ENCODE measurements at regions not wholly inside any gene's neighbourhood (a gene's known extent, or its start where the extent isn't known, plus 50 kb on each side); places are given as distances from the start of the nearest gene placed in this dataset.

DNA sequence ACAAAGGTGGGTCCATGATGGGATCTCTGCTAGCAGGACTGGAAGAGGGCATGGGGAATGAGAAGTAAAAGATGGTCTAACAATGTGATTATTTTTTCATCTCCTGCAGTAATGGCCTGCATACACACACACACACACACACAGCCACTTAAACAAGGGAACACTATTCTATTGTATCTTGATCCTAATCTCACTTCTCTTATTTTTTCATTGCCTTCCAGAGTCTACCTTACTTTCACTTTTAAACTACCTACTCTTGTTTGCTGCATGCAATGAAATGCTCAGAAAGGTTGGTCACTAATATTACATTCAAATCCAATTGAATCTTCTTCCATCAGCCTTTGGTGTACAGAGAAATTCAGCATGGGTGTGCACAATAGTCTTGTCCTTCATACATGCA lies 853.8 kb downstream of the IGSF11 start:
- Histone ChIP-seq H3K4me1 (replicated peaks in 1 of 4; ENCODE audit: control insufficient read depth in 3 of 4, insufficient read depth in 4 of 4, low read length in 3 of 4) (no peaks in the 10 kb centered on the region), H3K27me3 (replicated peaks in 1 of 4; ENCODE audit: control insufficient read depth in 3 of 4, extremely low read depth in 1 of 4, insufficient read depth in 3 of 4, low read length in 3 of 4) (no peaks in the 10 kb centered on the region), H2BK20ac (ENCODE audit: low read length) (no peak overlapping the region), H3K36me3 (ENCODE audit: control insufficient read depth in 2 of 4, insufficient read depth in 4 of 4, low read length in 3 of 4) (no peaks in the 10 kb centered on the region), H4K20me1 (replicated peaks in 1 of 2; ENCODE audit: control insufficient read depth in 1 of 2, insufficient read depth in 2 of 2, low read length in 2 of 2) (no peaks in the 10 kb centered on the region), H3K23me2 (ENCODE audit: low read depth, low read length) (no peaks in the 10 kb centered on the region), H3K14ac (ENCODE audit: insufficient read length) (no peak overlapping the region), H2BK15ac (ENCODE audit: low read length) (no peak overlapping the region), H2BK120ac (replicated peaks; ENCODE audit: low read depth, low read length) (no peak overlapping the region), H3K23ac (ENCODE audit: insufficient read length) (no peak overlapping the region), H3K56ac (replicated peaks; ENCODE audit: insufficient read length, low read depth, low read length) (no peak overlapping the region), H3K27ac (ENCODE audit: low read depth, low read length) (no peak overlapping the region), H3K79me2 (ENCODE audit: control insufficient read depth in 1 of 2, insufficient read depth in 2 of 2, low read length in 2 of 2) (no peaks in the 10 kb centered on the region), H2BK12ac (ENCODE audit: low read depth, low read length) (no peak overlapping the region), H4K91ac (replicated peaks; ENCODE audit: insufficient read length, low read length) (no peak overlapping the region), H3K9me3 (ENCODE audit: insufficient read depth in 2 of 2, low read depth in 1 of 2, low read length in 1 of 2) (no peaks in the 10 kb centered on the region), H2AFZ (ENCODE audit: low read length) (no peak overlapping the region), H3K79me1 (ENCODE audit: low read depth, low read length) (no peaks in the 10 kb centered on the region), H4K5ac (ENCODE audit: insufficient read length, low read depth, low read length) (no peak overlapping the region), H3K9ac (replicated peaks in 1 of 4; ENCODE audit: extremely low read depth in 1 of 4, low read depth in 3 of 4, low read length in 3 of 4) (no peak overlapping the region), H4K8ac (ENCODE audit: extremely low read depth, insufficient read depth, low read length) (no peak overlapping the region), H3K18ac (ENCODE audit: extremely low read depth, low read length) (no peak overlapping the region), H3K4me2 (ENCODE audit: insufficient read depth in 1 of 2, low read depth in 2 of 2, low read length in 2 of 2) (no peak overlapping the region), H2BK5ac (ENCODE audit: low read depth, low read length) (no peak overlapping the region), H3K4me3 (ENCODE audit: extremely low read depth in 1 of 4, insufficient read depth in 2 of 4, low read depth in 3 of 4, low read length in 4 of 4) (no peak overlapping the region), H3K4ac (replicated peaks; ENCODE audit: insufficient read length, low read depth, low read length) (no peak overlapping the region), H2AK5ac (ENCODE audit: low read depth, low read length) (no peak overlapping the region)
- POLR2A ChIA-PET (ENCODE audit: partially characterized antibody), result no interaction called here
- no peak for FAIRE-seq
- CTCF ChIA-PET (ENCODE audit: partially characterized antibody), result no interaction called here
- no peak for DNase-seq (ENCODE audit: low read depth in 1 of 2, low spot score in 2 of 2)
- no peak for TF ChIP-seq SIX5 (IDR thresholded peaks at IDR 0.05; ENCODE audit: low read depth, low read length)
- no peak for TF ChIP-seq CBX8 (IDR thresholded peaks at IDR 0.05; ENCODE audit: borderline replicate concordance, low read depth, low read length)
- no peak for TF ChIP-seq POLR2A (IDR thresholded peaks at IDR 0.05; ENCODE audit: control extremely low read depth in 1 of 2, low read depth in 2 of 2, low read length in 2 of 2)
- TF ChIP-seq PHF8 (conservative IDR thresholded peaks at IDR 0.05; ENCODE audit: low read depth, low read length), result no peak
- TF ChIP-seq RFX5 (IDR thresholded peaks at IDR 0.05; ENCODE audit: borderline replicate concordance, low read depth, low read length), result no peak
- no peak for TF ChIP-seq CHD2 (IDR thresholded peaks at IDR 0.05; ENCODE audit: low read length)
- TF ChIP-seq JUN (IDR thresholded peaks at IDR 0.05; ENCODE audit: low read depth, low read length), result no peak
- TF ChIP-seq NRF1 (IDR thresholded peaks at IDR 0.05; ENCODE audit: low read depth, low read length), result no peak
- TF ChIP-seq EP300 (IDR thresholded peaks at IDR 0.05; ENCODE audit: borderline replicate concordance in 1 of 2, low read depth in 2 of 2, low read length in 2 of 2), result no peak
- TF ChIP-seq SP2 (IDR thresholded peaks at IDR 0.05; ENCODE audit: low read length), result no peak
- no peak for TF ChIP-seq SRF (IDR thresholded peaks at IDR 0.05; ENCODE audit: low read depth, low read length)
- TF ChIP-seq RXRA (IDR thresholded peaks at IDR 0.05; ENCODE audit: insufficient read depth, low read depth, low read length), result no peak
- TF ChIP-seq ASH2L (IDR thresholded peaks at IDR 0.05; ENCODE audit: low read length), result no peak
- no peak for TF ChIP-seq CTBP2 (IDR thresholded peaks at IDR 0.05; ENCODE audit: borderline replicate concordance, insufficient read depth, insufficient read length, low read length)
